ENCODE measurements at regions not wholly inside any gene's neighbourhood (a gene's known extent, or its start where the extent isn't known, plus 50 kb on each side); places are given as distances from the start of the nearest gene placed in this dataset.

GRCh38 chr5:68380078-68380477, 164.5 kb downstream of the PIK3R1 start:
- no peak for DNase-seq

- no peak for DNase-seq
Observed at GRCh38 chr5:68381060-68381459, 165.5 kb downstream of the PIK3R1 start.

- no peak for DNase-seq
Observed at GRCh38 chr5:68381909-68382308, 166.4 kb downstream of the PIK3R1 start.

GRCh38 chr5:68382640-68383039, 167.1 kb downstream of the PIK3R1 start:
- DNase-seq: no peak

GRCh38 chr5:68383888-68384310, 168.3 kb downstream of the PIK3R1 start:
- no peak for DNase-seq

GRCh38 chr5:68384936-68385594, 169.5 kb downstream of the PIK3R1 start:
- DNase-seq: no peak

GRCh38 chr5:68385936-68386335, 170.4 kb downstream of the PIK3R1 start:
- no peak for DNase-seq

- no peak for DNase-seq
Observed at GRCh38 chr5:68387074-68387796, 171.7 kb downstream of the PIK3R1 start.

- DNase-seq: no peak
Observed at GRCh38 chr5:68389618-68390017, 174.1 kb downstream of the PIK3R1 start.

- no peak for DNase-seq
Observed at GRCh38 chr5:68392617-68393016, 177.1 kb downstream of the PIK3R1 start.

- no peak for DNase-seq
Observed at GRCh38 chr5:68395302-68395701, 179.7 kb downstream of the PIK3R1 start.

GRCh38 chr5:68395926-68396511, 180.5 kb downstream of the PIK3R1 start:
- peak; percentile 67 for DNase-seq

- DNase-seq: no peak
Observed at GRCh38 chr5:68396722-68397121, 181.2 kb downstream of the PIK3R1 start.

GRCh38 chr5:68398146-68398812, 182.7 kb downstream of the PIK3R1 start:
- no peak for DNase-seq

GRCh38 chr5:68403301-68403700, 187.7 kb downstream of the PIK3R1 start:
- no peak for DNase-seq

GRCh38 chr5:68404246-68404645, 188.7 kb downstream of the PIK3R1 start:
- no peak for DNase-seq

- no peak for DNase-seq
Observed at GRCh38 chr5:68405026-68405684, 189.6 kb downstream of the PIK3R1 start.

GRCh38 chr5:68405784-68406743, 190.5 kb downstream of the PIK3R1 start:
- no peak for DNase-seq

GRCh38 chr5:68406767-68407241, 191.2 kb downstream of the PIK3R1 start:
- no peak for DNase-seq

GRCh38 chr5:68407311-68408239, 192.0 kb downstream of the PIK3R1 start:
- DNase-seq: no peak
